Stimulated activated CD4-positive, alpha-beta T cell treated with anti-CD3 and anti-CD28 coated beads, TNF-alpha, amount 100 ng/mL, for 1 hour (primary cell): ENCODE measurements at regions not wholly inside any gene's neighbourhood (a gene's known extent, or its start where the extent isn't known, plus 50 kb on each side); places are given as distances from the start of the nearest gene placed in this dataset.
"Not testable (repeated sequence)": the region's sequence is repeated elsewhere in the genome, so short reads cannot be mapped to it uniquely, and the experiment has no call there.

Experiments
- DNase-seq, 3 donors: peaks; one replicate each; pipeline ENCODE4 v3.0.0-alpha.2; 2020; ENCODE audit warnings: low read depth in 3 of 3, low spot score in 1 of 3

GRCh38 chr2:57475391-57475790 is 571.2 kb upstream of the VRK2 start:
- no peak for DNase-seq

GRCh38 chr2:57479981-57480380 is 566.6 kb upstream of the VRK2 start:
- DNase-seq: no peak

GRCh38 chr2:57488061-57488460 is 558.5 kb upstream of the VRK2 start:
- DNase-seq: no peak

GRCh38 chr2:57490741-57491140 is 555.9 kb upstream of the VRK2 start:
- DNase-seq: no peak

GRCh38 chr2:57491213-57491612 is 555.4 kb upstream of the VRK2 start:
- DNase-seq: no peak

- DNase-seq: not testable (repeated sequence)
Measured at GRCh38 chr2:57493966-57494365, 552.6 kb upstream of the VRK2 start.

- DNase-seq: no peak
Measured at GRCh38 chr2:57497489-57498096, 549.0 kb upstream of the VRK2 start.

- no peak for DNase-seq
Measured at GRCh38 chr2:57504787-57505186, 541.8 kb upstream of the VRK2 start.

- no peak for DNase-seq
Measured at GRCh38 chr2:57509189-57509588, 537.4 kb upstream of the VRK2 start.

GRCh38 chr2:57510704-57511103 is 535.9 kb upstream of the VRK2 start:
- DNase-seq: no peak

- DNase-seq: no peak
Measured at GRCh38 chr2:57515366-57515765, 531.2 kb upstream of the VRK2 start.

- DNase-seq: no peak
Measured at GRCh38 chr2:57516698-57517340, 529.8 kb upstream of the VRK2 start.

GRCh38 chr2:57523304-57523703 is 523.3 kb upstream of the VRK2 start:
- DNase-seq: no peak

GRCh38 chr2:57527685-57528084 is 518.9 kb upstream of the VRK2 start:
- no peak for DNase-seq

- no peak for DNase-seq
Measured at GRCh38 chr2:57528499-57528898, 518.1 kb upstream of the VRK2 start.

GRCh38 chr2:57534358-57534757 is 512.2 kb upstream of the VRK2 start:
- no peak for DNase-seq

- DNase-seq: no peak
Measured at GRCh38 chr2:57536535-57537231, 509.9 kb upstream of the VRK2 start.

GRCh38 chr2:57539761-57540160 is 506.8 kb upstream of the VRK2 start:
- no peak for DNase-seq

- no peak for DNase-seq
Measured at GRCh38 chr2:57542081-57542480, 504.5 kb upstream of the VRK2 start.

- DNase-seq: no peak
Measured at GRCh38 chr2:57543211-57543610, 503.4 kb upstream of the VRK2 start.

- DNase-seq: no peak
Measured at GRCh38 chr2:57544624-57545023, 502.0 kb upstream of the VRK2 start.

GRCh38 chr2:57546478-57546877 is 500.1 kb upstream of the VRK2 start:
- no peak for DNase-seq
